ENCODE measurements at regions not wholly inside any gene's neighbourhood (a gene's known extent, or its start where the extent isn't known, plus 50 kb on each side); places are given as distances from the start of the nearest gene placed in this dataset.

- TF ChIP-seq CTCF (IDR thresholded peaks at IDR 0.05) (no peak), POLR2A (IDR thresholded peaks at IDR 0.05) (no peak)
These were observed 143.8 kb upstream of the RGMA start for GRCh38 chr15:93232845-93233244.

Measured in tibial nerve (tissue), 3 donors.